Dermis microvascular lymphatic vessel endothelial cell (primary cell): ENCODE measurements at regions not wholly inside any gene's neighbourhood (a gene's known extent, or its start where the extent isn't known, plus 50 kb on each side); places are given as distances from the start of the nearest gene placed in this dataset.

Source experiments
- DNase-seq, 2 donors: peaks; one replicate each; pipeline versions ENCODE4 v3.0.0 to v3.0.0-alpha.2; 2010; ENCODE audit warnings: low read depth in 2 of 2

DNA sequence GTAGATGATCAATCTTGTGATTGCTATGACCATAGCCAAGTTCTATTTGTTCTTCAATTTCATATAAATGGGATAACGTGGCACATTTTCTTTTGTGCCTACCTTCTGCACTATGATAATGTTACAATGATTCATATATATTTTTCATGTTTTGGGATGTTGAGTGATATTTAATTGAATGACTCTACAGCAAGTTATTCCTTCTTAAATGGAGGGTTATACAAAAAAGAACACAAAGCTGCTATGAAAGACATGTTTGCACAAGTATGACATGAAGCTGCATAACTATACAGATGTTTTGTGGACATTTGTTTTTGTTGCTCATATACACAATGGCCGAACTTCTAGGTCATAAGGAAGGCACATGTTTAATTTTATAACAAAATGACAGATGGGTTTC is 356.2 kb downstream of the CBLN2 start:
- DNase-seq: no peak

DNA sequence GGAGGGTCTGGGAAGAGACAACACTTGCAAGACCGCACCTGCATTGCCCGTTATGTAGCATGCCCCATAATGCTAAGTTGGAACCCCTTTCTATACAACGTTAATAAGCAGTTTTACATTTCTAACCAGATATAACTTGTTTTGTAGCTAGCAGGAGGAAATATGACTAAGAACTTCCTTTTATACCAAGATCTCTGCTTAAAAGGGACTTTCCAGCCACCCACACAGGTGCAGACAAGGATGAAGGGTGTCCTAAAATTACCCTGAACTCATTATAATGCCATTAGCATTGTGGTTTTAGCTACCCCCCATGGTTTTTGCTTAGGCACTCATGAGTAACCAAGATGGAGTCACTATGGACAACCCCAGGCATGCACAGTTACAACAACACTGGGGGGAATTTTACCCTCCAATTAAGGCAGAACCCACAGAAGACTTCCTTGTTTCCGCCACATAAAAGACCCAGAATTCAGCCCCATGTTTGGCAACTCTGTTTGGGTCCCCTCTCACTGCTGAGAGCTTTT is 362.8 kb downstream of the CBLN2 start:
- no peak for DNase-seq

- no peak for DNase-seq
Observed at GRCh38 chr18:72180689-72181088, 363.5 kb downstream of the CBLN2 start.

DNA sequence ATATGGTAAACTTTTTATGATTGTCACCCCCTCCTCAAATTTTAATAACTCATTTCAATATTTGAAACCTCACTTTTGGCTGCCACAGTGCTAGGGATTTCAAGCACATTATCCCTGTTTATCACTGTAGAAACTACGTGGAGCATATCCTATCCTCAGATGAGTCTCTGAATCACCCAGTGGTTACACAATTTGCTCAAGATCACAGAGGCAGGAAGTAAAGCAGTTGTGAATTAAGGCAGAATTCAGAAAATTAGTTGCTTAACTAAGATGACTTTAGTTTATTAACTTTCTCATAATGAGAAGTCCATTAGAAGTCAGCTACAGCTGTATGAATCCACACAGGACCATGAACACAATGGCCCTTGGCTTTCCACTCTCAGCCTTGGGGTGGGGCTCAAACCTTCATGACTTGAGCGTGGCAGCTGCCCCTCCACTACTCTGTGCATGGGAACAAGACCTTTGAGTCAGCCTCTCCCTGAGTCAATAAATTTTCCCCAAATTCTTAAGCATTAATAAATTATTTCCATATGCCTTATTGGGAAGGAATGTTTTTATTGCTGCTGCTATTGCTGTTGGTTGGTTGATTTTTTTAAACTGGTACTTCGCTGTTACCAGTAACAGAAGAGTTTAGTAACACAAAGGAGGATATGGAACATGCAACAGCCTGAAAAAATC is 369.0 kb downstream of the CBLN2 start:
- no peak for DNase-seq

DNA sequence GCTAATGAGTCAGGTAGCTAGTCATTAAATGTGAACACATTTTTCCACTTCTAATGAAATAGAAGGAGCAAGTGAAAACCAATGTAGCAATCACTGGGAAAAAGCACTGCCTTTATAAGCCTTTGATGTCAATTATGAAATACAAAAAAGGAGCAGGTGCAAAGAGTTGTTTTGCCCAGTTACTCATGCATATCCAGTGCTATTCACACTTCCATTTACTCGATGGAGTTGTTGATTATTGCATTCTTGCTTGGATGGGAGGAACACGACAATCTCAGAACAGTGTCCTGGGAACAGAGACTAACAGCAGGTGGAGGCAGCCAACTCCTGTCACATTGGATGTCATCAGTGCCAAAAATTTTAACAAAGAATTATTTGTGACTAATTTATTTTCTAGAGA is 372.5 kb downstream of the CBLN2 start:
- no peak for DNase-seq

DNA sequence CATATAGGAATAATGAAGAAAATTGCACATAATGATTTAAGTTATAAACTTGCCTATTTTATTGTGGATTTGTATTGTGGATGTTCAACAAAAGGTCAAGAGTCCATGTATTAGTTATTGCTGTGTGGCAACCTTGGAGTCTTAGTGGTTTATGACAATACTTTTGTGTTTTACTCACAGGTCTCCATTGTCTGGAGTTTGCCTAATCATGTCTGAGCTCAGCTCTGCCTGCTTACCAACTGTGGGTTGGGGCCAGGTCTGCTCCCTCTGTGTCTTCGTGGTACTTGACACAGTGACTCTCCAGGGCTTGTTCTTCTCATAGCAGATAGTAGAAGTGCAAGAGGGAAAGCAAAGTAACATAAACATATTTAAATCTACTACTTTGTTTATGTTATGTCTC is 382.5 kb downstream of the CBLN2 start:
- DNase-seq: no peak

DNA sequence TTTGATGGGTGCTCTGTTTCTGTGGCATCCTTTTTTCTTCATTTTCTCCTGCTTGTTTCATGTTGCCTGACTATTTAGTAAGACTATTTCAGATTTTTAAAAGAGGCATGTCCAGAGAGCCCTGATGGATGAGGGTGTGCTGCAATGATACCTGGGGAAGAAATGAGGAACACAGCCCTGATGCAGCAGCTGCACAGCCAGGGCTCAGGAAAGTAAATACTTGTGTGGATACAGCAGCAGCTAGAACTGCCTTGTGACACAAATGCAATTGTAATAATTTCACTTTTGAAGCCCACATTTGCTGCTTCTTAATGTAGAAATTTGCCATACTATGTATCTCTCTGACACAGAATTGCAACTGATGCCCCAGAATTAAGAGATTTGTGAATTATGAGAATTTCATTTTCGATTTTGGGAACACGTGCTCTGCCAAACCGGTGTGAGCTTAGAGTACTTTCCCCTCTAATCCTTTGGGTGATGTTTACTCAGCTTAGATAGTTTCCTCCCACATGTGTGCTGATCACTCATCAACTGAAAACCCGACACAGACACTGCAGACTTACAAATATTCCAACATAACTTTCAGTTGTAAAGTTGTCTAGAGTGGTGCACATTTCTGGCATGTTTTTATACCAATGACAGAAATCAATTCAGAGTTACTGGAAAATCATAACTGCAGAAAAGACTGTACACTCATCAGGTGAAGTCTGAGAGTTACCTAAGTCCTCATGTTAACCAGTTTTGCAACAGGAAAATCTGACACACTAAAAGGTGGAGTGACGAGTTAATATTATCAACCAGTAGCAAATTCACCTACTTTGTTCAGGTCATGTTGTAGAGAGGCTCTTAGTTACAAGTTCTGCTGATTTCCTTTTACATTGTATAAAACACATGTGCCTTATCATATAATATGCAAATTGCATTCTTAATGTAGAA is 383.4 kb downstream of the CBLN2 start:
- no peak for DNase-seq

DNA sequence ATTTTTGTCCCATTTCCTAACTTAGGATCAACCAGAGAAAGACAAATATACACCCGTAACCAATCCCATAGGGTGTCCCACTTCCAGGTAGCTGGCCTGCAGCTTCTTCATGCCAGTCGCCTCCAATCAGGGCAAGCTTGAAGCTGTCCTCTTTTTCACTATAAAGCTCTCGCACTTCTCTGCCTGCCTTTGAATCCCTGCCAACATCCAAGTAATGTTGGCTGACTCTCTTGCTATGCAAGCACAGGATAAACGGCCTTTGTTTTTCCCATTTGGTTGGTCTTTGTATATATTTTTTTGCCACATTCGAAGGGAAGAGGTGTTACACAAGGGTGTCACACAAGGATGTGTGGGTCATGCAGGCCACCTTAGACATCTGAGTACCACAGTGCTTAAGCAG is 388.8 kb downstream of the CBLN2 start:
- DNase-seq: no peak

DNA sequence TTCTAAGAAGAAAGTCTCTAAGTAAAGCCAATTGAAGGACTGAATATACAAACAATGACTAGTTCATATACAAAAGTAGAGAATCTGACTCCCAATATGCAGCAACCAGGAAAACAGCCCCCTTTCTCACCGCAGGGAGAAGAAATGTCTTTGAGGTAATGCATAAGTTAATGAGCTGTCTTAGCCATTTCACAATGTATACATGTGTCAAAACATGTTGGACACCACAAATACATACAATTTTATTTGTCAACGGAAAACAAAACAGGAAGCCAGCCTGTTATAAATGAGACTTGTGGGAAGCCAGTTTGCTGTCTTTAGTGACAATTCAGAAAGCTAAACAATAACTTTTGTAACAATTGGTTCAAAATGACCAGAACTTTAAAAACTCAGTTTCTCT is 389.2 kb downstream of the CBLN2 start:
- no peak for DNase-seq

DNA sequence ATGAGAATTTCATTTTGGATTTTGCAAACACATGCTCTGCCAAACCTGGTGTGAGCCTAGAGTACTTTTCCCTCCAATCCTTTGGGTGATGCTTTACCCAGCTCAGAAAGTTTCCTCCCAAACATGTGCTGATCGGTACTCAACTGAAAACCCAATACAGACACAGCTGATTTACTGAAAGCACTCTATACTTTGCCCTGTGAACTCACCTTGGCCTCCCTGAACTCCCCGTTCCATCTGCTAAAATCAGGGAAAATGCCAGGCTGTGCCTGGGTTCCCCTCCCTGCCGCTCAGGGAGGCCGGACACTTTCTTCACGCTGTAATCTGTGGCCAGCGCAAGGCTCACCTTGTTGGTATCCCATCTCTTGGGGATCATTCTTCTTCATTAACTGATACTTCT is 391.2 kb downstream of the CBLN2 start:
- no peak for DNase-seq

DNA sequence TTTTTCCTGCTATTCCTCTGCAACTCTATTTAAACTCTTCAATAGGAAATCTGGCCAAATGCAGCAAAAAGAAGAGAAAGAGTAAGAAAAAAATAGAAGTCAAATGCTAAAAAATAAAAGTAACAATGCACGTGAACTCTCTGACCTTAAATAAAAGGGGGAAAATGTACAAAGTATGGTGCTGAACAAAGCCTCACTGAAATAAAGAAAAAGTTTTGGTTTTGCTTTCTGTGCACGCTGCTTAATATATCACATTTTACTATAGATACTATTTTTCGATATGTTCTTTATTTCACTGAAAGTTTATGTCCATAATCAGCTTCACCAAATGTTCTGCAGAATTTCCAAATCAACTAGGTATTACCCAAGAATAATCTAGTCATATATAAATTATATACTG is 396.3 kb downstream of the CBLN2 start:
- no peak for DNase-seq

GRCh38 chr18:72140007-72140406 is 404.1 kb downstream of the CBLN2 start:
- no peak for DNase-seq

DNA sequence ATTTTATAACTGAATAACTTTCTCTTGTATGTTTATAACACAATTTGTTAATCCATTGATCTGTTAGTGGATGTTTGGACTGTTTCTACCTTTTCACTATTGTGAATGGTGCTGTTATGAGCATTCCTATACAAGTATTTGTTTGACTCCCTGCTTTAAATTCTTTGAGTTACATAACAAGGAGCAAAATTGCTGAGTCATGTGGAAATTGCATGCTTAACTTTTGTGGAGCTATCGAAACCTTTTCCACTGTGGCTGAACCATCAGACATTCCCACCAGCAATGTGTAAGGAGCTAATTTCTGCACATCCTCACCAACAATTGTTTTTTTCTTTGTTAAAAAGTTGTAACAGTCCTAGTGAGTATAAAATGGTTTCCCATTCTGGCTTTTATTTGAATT is 415.5 kb downstream of the CBLN2 start:
- no peak for DNase-seq

DNA sequence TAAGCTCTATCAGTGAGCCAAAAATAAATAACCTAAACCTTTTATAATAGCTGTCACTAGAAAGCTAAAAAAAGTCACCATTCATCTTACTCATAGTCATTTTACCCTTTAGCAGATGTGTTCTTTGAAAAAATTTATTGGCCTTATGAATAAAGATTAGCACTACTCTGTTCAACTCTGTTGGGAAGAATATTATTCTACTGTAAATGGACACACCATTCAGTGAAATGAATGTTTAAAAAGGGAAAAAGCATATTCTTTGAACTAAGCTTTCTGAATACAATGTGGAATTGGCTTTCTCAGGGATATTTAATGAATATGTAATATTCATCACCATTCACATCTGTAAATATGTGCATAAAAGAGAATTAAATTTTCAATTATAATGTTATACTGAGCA is 422.0 kb downstream of the CBLN2 start:
- DNase-seq: no peak

- no peak for DNase-seq
Observed at GRCh38 chr18:72119082-72119481, 425.1 kb downstream of the CBLN2 start.

DNA sequence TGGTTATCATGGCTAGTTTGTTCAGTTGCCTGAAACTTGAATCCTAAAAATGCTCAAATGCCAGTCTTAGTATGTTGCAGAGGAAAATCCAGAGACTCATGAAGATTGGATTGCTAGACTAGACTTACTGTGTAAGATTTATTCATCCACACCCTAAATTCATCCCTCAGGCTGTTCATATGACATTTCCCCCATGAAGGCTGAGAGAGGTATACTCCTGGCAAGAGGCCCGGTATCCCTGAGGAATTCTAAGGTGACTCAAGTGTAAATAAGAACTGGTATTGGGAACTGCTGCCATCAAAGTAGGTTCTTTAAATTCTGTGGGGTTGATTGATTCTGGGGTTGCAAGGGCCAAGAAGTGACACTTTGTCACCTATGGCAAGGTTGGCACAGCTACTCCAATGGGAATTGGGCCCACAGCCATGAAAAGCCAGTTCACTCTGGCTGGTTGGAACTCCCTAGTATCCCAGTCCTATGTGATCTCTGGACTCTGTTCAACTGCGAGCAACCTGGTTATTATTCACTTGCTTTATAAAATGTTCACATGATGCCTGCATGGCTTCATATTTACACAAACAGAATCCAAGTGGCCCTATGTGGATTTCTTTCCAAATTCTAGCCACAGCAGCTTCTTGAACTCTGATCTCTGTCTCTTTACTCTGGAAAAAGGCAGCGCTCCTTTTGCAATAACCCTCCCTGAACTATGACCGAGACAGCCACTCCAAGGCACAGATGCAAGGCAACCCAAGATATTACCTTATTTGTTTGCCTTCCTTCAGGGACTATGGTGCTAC is 429.1 kb downstream of the CBLN2 start:
- DNase-seq: no peak

DNA sequence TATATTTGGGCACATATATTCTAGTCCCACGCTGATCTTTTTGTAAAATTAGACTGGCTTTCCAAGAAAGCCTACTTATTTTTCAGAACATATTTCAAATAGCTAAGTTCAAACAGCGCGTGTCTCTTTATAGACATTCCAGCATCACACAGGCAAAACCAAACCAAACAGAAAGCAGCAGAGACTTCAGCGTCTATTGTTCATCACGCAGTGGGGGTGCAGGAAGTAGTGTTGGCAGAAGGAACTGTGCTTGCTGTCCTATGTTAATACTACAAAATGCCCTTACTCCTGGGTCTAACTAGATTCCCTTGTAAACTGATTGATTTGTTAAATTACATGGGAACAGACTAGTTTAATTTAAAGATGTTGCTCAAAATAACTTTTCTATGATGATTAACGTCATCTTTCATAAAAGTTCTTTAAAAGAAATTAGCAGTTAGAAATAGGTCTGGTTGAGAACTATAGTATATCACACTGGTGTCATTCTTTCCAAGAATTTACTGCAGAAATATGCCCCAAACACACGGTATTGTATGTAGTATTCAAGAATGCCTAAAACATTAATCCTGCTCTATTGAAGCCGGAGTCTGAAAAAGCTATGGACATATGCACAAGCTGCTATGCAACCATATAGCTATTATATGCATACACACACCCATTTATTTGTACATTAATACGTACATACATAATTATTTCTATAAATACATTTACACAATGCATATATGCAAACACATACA is 436.3 kb downstream of the CBLN2 start:
- no peak for DNase-seq

GRCh38 chr18:72104851-72105250 is 439.3 kb downstream of the CBLN2 start:
- no peak for DNase-seq

DNA sequence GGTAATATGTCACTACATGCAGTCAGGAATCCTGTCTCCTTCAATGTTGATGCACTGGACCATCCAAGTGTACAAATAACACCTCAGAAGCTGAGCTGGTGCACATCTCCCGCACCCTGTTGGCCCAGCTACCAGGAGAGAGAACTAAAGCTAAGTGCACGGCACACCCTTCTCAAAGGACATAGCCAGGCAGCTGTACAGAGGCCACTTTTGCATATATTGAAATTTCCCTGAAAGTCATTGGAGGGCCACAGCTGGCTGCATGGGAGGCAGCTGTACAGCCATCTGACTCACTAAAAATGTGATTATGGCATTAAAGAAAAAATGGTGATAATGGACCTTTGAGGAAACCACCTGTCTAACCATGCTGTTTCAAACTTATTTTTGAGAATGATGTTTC is 441.7 kb downstream of the CBLN2 start:
- no peak for DNase-seq

GRCh38 chr18:72100465-72101004 is 443.6 kb downstream of the CBLN2 start:
- no peak for DNase-seq

- DNase-seq: no peak
Observed at GRCh38 chr18:72091369-72091768, 452.8 kb downstream of the CBLN2 start.
